ENCODE measurements at regions not wholly inside any gene's neighbourhood (a gene's known extent, or its start where the extent isn't known, plus 50 kb on each side); places are given as distances from the start of the nearest gene placed in this dataset.

GRCh38 chr20:63067266-63067635 is 60.5 kb upstream of the BHLHE23 start:
- WGBS, 2 experiments (ENCODE audit: insufficient coverage in 1 of 2, insufficient read length in 1 of 2), result 84 to 85% methylated on average over 11 to 12 of the region's 12 CpGs
- Mint-ChIP-seq H3K4me1 (no peaks in the 10 kb centered on the region), H3K4me3 (no peak overlapping the region), H3K9me3 (no peaks in the 10 kb centered on the region), H3K27me3 (ENCODE audit: insufficient read depth) (peaks cover 16% of the 10 kb centered on the region), H3K27ac (no peak overlapping the region), H3K36me3 (ENCODE audit: low read depth) (no peaks in the 10 kb centered on the region)
- no peak for TF ChIP-seq CTCF (conservative IDR thresholded peaks at IDR 0.05)
- peaks cover 17% of the 10 kb centered on the region for H3K27me3 ChIP-seq (ENCODE audit: control insufficient read depth, insufficient read depth, low read length, poor library complexity, severe bottlenecking)
- H3K27ac ChIP-seq (ENCODE audit: low read depth, low read length), result no peak overlapping the region
- no peaks in the 10 kb centered on the region for H3K4me1 ChIP-seq (ENCODE audit: control insufficient read depth, insufficient read depth, low read length)
- H3K9me3 ChIP-seq (ENCODE audit: control insufficient read depth, low read length), result no peaks in the 10 kb centered on the region
- no peak overlapping the region for H3K4me3 ChIP-seq (ENCODE audit: low read length)
- DNase-seq, result no peak
- H3K9ac ChIP-seq (ENCODE audit: extremely low read depth, low read length, poor library complexity, severe bottlenecking), result no peak overlapping the region
- H3K36me3 ChIP-seq (ENCODE audit: control insufficient read depth, insufficient read depth, low read length), result no peaks in the 10 kb centered on the region

- no peak overlapping the region for H3K9ac ChIP-seq (ENCODE audit: extremely low read depth, low read length, poor library complexity, severe bottlenecking)
- H3K27ac Mint-ChIP-seq, result no peak overlapping the region
- no peaks in the 10 kb centered on the region for H3K36me3 Mint-ChIP-seq (ENCODE audit: low read depth)
- H3K27ac ChIP-seq (ENCODE audit: low read depth, low read length), result no peak overlapping the region
- 81 to 84% methylated on average over 23 of the region's 23 CpGs for WGBS, 2 experiments (ENCODE audit: insufficient coverage in 1 of 2, insufficient read length in 1 of 2)
- peaks cover 15% of the 10 kb centered on the region for H3K27me3 ChIP-seq (ENCODE audit: control insufficient read depth, insufficient read depth, low read length, poor library complexity, severe bottlenecking)
- DNase-seq, result no peak
- H3K27me3 Mint-ChIP-seq (ENCODE audit: insufficient read depth), result peaks cover 15% of the 10 kb centered on the region
- no peak overlapping the region for H3K4me3 ChIP-seq (ENCODE audit: low read length)
- H3K9me3 ChIP-seq (ENCODE audit: control insufficient read depth, low read length), result no peaks in the 10 kb centered on the region
- H3K36me3 ChIP-seq (ENCODE audit: control insufficient read depth, insufficient read depth, low read length), result no peaks in the 10 kb centered on the region
- H3K4me1 Mint-ChIP-seq, result no peaks in the 10 kb centered on the region
- H3K9me3 Mint-ChIP-seq, result peaks cover 2% of the 10 kb centered on the region
- H3K4me3 Mint-ChIP-seq, result no peak overlapping the region
- no peaks in the 10 kb centered on the region for H3K4me1 ChIP-seq (ENCODE audit: control insufficient read depth, insufficient read depth, low read length)
- no peak for TF ChIP-seq CTCF (conservative IDR thresholded peaks at IDR 0.05)
Observed at GRCh38 chr20:63066506-63067265, 59.9 kb upstream of the BHLHE23 start.

- Histone ChIP-seq H3K4me1 (ENCODE audit: control insufficient read depth, insufficient read depth, low read length) (no peaks in the 10 kb centered on the region), H3K4me3 (ENCODE audit: low read length) (no peak overlapping the region), H3K27ac (ENCODE audit: low read depth, low read length) (no peak overlapping the region), H3K9me3 (ENCODE audit: control insufficient read depth, low read length) (no peaks in the 10 kb centered on the region), H3K36me3 (ENCODE audit: control insufficient read depth, insufficient read depth, low read length) (no peaks in the 10 kb centered on the region), H3K27me3 (ENCODE audit: control insufficient read depth, insufficient read depth, low read length, poor library complexity, severe bottlenecking) (peaks cover 7% of the 10 kb centered on the region), H3K9ac (ENCODE audit: extremely low read depth, low read length, poor library complexity, severe bottlenecking) (no peak overlapping the region)
- peaks cover 2% of the 10 kb centered on the region for H3K9me3 Mint-ChIP-seq
- H3K27me3 Mint-ChIP-seq (ENCODE audit: insufficient read depth), result peaks cover 7% of the 10 kb centered on the region
- no peak overlapping the region for H3K4me3 Mint-ChIP-seq
- no peaks in the 10 kb centered on the region for H3K36me3 Mint-ChIP-seq (ENCODE audit: low read depth)
- WGBS, 2 experiments (ENCODE audit: insufficient coverage in 1 of 2, insufficient read length in 1 of 2), result 80 to 90% methylated on average over 2 to 16 of the region's 16 CpGs
- no peak for TF ChIP-seq CTCF (conservative IDR thresholded peaks at IDR 0.05)
- DNase-seq, result no peak
- no peak overlapping the region for H3K27ac Mint-ChIP-seq
- H3K4me1 Mint-ChIP-seq, result no peaks in the 10 kb centered on the region
Observed at GRCh38 chr20:63065911-63066310, 59.1 kb upstream of the BHLHE23 start.
